EH (cell line): ENCODE measurements at regions not wholly inside any gene's neighbourhood (a gene's known extent, or its start where the extent isn't known, plus 50 kb on each side); places are given as distances from the start of the nearest gene placed in this dataset.
"Not testable (repeated sequence)": the region's sequence is repeated elsewhere in the genome, so short reads cannot be mapped to it uniquely, and the experiment has no call there.

ENCODE experiments used
- DNase-seq: peaks from one replicate; pipeline ENCODE4 v3.0.0-alpha.2; 2015; ENCODE audit warnings: low read depth

- DNase-seq = not testable (repeated sequence)
These were observed 73.5 kb downstream of the NPIPA8 start for GRCh38 chr16:18263046-18263445.

- not testable (repeated sequence) for DNase-seq
These were observed 74.7 kb downstream of the NPIPA8 start for GRCh38 chr16:18261848-18262247.

GRCh38 chr16:18259496-18260176 lies 76.9 kb downstream of the NPIPA8 start:
- DNase-seq = not testable (repeated sequence)

- not testable (repeated sequence) for DNase-seq
These were observed 83.6 kb downstream of the NPIPA8 start for GRCh38 chr16:18252943-18253342.

DNA sequence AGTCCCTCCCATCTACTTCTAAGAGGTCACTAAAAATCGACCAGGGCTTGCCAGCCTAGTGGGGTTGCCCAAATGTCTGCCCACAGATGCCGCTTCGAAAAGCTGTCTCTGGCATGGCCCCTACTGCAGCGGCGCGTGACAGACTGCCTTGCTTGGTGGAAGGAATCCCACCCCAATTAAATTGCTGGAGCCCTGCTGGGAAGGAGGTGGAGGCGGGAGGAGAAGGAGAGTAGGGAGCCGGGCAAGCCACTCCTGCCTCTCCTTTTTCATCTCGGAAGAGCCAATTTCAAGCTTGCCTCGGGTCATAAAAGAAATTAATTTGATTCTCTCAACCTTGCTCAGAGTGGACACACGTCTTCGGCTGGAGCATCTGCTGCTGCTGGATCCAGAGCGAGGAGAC lies 106.0 kb downstream of the NPIPA8 start:
- not testable (repeated sequence) for DNase-seq

DNA sequence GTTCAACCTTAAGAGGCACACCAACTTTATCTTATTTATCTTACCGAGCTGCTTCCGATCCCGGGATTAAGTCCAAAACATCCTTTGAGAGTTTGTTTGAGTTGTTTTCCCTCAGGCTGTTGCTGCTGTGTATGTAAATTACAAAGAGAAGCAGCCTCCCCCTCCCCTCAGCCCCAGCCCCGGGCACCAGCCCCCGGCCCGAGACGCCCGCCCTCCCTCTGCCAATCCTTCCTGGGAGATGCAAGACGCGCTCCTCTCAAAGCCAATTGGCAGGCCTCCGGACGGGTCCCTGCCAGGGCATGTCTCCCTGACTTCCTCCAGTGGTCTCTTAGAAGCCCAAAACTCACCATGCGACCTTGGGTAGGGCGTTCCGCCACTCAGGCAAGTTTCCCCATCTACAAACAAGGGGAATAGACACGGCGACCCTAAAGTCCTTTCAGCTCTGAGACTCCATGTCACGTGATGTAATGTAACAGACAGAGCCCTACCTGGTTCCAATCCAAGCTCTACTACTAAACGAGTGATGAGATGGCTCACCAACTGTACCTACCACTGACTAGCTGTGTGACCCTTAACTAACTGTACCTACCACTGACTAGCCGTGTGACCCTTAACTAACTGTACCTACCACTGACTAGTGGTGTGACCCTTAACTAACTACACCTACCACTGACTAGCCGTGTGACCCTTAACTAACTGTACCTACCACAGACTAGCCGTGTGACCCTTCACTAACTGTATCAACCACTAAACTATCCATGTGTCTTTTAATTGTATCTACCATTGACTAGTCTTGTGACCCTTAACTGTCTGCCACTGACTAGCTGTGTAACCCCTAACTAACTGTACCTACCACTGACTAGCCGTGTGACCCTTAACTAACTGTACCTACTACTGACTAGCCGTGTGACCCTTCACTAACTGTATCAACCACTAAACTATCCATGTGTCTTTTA lies 114.2 kb downstream of the NPIPA8 start:
- DNase-seq = not testable (repeated sequence)

DNA sequence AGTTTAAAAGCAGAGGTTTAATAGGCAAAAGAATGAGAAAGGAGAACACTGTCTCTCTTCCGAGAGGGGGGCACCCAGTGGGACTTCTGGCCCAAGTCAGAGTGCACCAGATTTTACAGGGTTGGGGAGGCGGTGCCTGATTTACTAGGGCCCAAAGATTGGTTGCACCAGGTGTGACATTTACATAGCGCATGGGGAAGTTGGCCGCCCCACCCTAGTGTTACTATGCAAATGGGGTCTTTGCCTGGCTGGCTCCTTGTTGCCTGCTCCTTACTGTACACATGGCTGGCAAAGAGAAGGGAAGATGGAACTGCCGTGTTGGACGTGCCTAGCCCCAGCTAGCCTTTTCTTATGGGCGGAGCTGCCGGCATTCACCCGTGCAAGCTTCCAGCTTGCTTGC lies 118.8 kb downstream of the NPIPA8 start:
- DNase-seq = not testable (repeated sequence)

- DNase-seq = not testable (repeated sequence)
These were observed 119.7 kb downstream of the NPIPA8 start for GRCh38 chr16:18216814-18217213.

DNA sequence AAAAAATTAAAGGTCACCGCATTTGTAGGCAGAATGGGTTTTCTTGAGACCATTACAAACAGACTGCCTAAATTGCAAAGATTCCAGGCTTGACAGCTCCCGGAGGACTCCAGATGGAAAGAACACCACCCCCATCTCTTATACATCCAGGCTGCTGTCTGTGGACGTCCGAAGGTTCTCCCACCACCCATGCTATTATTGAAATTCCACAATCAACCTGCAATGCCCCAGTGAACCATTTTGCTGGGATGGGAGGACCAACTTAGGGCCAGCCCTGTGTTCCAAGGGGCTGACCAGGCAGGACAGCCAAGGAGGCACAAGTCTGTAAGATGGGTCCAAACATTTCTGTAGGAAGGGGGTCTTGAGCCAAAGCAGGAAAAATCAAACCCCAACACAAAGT lies 122.7 kb downstream of the NPIPA8 start:
- DNase-seq = not testable (repeated sequence)

GRCh38 chr16:18211505-18211904 lies 125.0 kb downstream of the NPIPA8 start:
- not testable (repeated sequence) for DNase-seq

GRCh38 chr16:18204786-18205185 lies 131.8 kb downstream of the NPIPA8 start:
- DNase-seq = not testable (repeated sequence)

DNA sequence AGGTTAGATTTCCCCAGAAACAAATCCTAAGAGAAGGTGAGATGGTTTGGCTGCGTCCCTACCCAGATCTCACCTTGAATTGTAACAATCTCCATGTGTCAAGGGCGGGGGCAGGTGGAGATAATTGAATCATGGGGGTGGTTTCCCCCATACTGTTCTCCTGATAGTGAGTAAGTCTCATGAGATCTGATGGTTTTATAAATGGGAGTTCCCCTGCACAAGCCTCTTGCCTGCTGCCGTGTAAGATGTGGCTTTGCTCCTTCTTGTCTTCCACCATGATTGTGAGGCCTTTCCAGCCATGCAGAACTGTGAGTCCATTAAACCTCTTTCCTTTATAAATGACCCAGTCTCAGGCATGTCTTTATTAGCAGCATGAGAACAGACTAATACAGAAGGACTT lies 132.2 kb downstream of the NPIPA8 start:
- not testable (repeated sequence) for DNase-seq

DNA sequence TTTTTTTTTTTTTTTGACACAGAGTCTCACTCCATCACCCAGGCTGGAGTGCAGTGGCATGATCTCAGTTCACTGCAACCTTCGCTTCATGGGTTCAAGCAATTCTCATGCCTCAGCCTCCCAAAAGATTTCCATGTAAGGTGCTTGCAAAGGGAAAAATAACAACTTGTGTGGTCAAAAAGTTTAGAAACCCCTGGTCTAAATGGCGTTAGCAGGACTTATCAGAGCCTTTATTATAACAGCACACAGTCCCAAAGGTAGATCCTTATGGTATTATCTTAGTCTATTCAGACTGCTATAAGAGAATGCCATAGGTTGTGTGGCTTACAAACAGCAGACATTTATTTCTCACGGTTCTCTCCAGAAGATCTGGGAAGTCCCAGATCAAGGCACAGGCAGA lies 135.0 kb downstream of the NPIPA8 start:
- DNase-seq = not testable (repeated sequence)

DNA sequence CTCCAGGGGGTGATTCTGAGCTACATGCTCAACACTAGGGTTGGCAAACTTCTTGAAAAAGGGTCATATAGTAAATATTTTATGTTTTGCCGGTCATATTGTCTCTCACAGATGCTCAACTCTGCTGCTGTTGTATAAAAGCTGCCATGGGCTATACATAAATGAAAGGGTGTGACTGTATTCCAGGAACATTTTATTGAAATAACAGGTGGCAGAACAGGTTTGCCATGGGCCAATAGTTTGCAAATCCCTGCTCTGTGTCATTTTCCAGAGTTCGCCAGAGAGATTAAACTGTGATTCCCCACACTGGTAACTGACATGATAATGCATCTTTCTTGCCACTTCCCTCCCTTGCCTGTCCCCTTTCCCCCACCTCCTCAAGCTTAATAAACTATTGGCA lies 144.1 kb downstream of the NPIPA8 start:
- not testable (repeated sequence) for DNase-seq

DNA sequence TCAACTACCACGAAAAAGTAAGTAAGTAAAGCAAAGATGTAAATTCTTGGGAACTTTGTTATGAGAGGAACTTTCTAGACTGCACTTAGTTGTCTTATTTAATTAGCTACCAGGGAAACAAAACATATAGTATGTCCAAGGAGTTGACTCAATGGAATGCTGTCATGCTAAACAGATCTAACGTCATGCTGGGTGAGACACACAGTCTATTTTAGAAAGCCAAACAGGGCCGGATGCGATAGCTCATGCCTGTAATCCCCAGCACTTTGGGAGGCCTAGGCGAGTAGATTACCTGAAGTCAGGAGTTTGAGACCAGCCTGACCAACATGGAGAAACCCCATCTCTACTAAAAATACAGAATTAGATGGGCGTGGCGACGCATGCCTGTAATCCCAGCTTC lies 146.4 kb downstream of the NPIPA8 start:
- DNase-seq = not testable (repeated sequence)

DNA sequence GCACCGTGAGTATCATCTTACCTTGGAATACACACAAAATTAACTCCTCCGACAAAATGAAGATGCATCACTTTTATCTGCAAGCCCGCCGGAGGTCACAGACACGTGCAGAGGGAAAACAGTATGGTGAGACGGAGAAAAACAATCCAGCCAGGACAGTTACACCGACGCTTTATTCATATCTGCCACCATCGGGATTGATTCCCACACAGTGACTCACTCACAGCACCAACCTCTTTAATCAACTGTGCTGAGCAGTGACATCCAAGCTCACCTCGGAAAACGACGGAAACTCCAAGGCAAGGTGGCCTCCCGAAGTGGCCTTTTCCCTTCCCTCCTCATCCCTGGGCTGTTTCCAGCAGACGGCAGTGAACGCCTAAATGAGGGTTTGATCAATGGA lies 151.8 kb downstream of the NPIPA8 start:
- not testable (repeated sequence) for DNase-seq

GRCh38 chr16:18181028-18181427 lies 155.5 kb downstream of the NPIPA8 start:
- DNase-seq = not testable (repeated sequence)

DNA sequence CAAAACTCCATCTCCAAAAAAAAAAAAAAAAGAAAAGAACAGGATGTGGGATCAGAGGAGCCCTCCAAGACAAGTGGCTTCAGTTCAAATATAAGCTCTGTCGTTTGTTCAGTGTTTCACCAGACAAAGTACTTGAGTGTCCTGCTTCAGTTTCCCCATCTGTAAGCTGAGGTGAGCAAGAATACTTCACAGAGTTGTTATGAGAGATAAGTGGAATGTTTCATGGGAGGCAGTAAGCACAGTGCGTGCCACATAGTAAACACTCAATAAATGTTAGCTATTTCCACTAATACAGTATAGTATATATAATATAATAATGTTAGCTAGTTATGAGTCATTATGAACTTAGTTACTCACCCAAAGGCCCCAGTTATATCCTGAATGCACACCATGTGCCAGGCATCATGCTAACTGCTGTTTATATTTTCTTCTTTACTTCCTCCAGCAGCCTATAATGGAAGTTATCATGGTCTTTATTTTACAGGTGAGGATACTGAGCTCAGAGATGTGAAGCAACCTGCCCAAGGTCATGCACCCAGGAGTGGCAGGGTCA lies 162.5 kb downstream of the NPIPA8 start:
- DNase-seq = not testable (repeated sequence)

DNA sequence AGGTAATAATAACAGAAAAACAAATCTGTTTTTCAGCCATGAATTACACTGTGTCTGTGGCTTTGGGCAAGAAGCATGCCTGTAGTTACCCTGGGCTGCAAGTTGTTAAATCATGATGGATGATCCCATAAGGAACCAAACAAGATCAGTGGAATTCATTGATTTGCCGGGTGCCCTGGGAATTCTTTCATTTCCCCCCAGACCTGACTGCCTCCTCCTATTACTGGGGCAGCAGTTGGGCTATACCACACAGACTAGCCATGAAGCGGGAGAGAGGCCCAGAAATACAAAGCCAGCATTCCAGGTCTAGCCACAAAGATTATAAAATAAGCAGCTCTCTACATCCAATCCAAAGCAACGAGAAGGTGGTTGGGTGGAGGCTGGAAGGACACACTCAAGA lies 174.2 kb downstream of the NPIPA8 start:
- DNase-seq = not testable (repeated sequence)

DNA sequence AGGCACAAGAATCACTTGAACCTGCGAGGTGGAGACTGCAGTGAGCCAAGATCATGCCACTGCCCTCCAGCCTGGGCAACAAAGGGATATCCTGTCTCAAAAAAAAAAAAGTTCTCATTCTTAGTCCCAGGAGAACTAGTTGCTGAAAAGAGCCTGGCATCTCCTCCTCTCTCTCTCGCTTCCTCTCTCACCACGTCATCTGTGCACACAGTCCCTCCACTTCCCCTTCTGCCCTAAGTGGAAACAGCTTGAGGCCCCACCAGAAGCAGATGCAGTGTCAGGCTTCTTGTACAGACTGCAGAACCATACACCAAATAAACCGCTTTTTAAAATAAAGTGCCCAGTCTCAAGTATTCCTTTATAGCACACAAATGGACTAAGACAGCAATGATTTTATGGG lies 175.3 kb downstream of the NPIPA8 start:
- not testable (repeated sequence) for DNase-seq

GRCh38 chr16:18159185-18159584 lies 177.4 kb downstream of the NPIPA8 start:
- not testable (repeated sequence) for DNase-seq

GRCh38 chr16:18157854-18158253 lies 178.7 kb downstream of the NPIPA8 start:
- DNase-seq = not testable (repeated sequence)

GRCh38 chr16:18152832-18153231 lies 183.7 kb downstream of the NPIPA8 start:
- DNase-seq = not testable (repeated sequence)
